Memory B cell (primary cell): ENCODE measurements at regions not wholly inside any gene's neighbourhood (a gene's known extent, or its start where the extent isn't known, plus 50 kb on each side); places are given as distances from the start of the nearest gene placed in this dataset.
"Not testable (repeated sequence)": the region's sequence is repeated elsewhere in the genome, so short reads cannot be mapped to it uniquely, and the experiment has no call there.

ENCODE experiments used
- ATAC-seq: fragments of 150-1000 bp; cut with Tn5 transposase; 2 replicates; pipeline ENCODE4 v1.10.0; 2021; ENCODE audit warnings: low read depth, mild to moderate bottlenecking, moderate library complexity
- DNase-seq, 2 donors: peaks; one replicate each; pipeline ENCODE4 v3.0.0; 2022; ENCODE audit warnings: low spot score in 2 of 2
- H3K27ac Mint-ChIP-seq: one replicate; pipeline ENCODE4 v1.8.0; 2022; ENCODE audit warnings: mild to moderate bottlenecking, moderate library complexity, mixed read lengths
- H3K27me3 Mint-ChIP-seq: one replicate; pipeline ENCODE4 v1.8.0; 2022; ENCODE audit warnings: mixed read lengths
- H3K36me3 Mint-ChIP-seq: one replicate; pipeline ENCODE4 v1.8.0; 2022; ENCODE audit warnings: mild to moderate bottlenecking, mixed read lengths
- H3K4me1 Mint-ChIP-seq: one replicate; pipeline ENCODE4 v1.8.0; 2022; ENCODE audit warnings: mixed read lengths
- H3K4me3 Mint-ChIP-seq: one replicate; pipeline ENCODE4 v1.8.0; 2022; ENCODE audit warnings: mild to moderate bottlenecking, moderate library complexity, mixed read lengths
- H3K9me3 Mint-ChIP-seq: one replicate; pipeline ENCODE4 v1.8.0; 2022; ENCODE audit warnings: mixed read lengths

- peaks cover 14% of the 10 kb centered on the region for H3K27me3 Mint-ChIP-seq
- no peak for DNase-seq
- no peak overlapping the region for H3K27ac Mint-ChIP-seq
- no peak for ATAC-seq
- no peaks in the 10 kb centered on the region for H3K9me3 Mint-ChIP-seq
- H3K4me3 Mint-ChIP-seq, result no peak overlapping the region
- H3K36me3 Mint-ChIP-seq, result no peaks in the 10 kb centered on the region
- H3K4me1 Mint-ChIP-seq, result no peaks in the 10 kb centered on the region
Measured at GRCh38 chr12:75854681-75855309, 176.8 kb downstream of the PHLDA1 start.

- not testable (repeated sequence) for H3K9me3 Mint-ChIP-seq, H3K4me3 Mint-ChIP-seq, H3K36me3 Mint-ChIP-seq, H3K27ac Mint-ChIP-seq, H3K4me1 Mint-ChIP-seq, DNase-seq, ATAC-seq
- peaks cover 14% of the 10 kb centered on the region for H3K27me3 Mint-ChIP-seq
Measured at GRCh38 chr12:75854137-75854536, 177.4 kb downstream of the PHLDA1 start.

- no peak for DNase-seq
- ATAC-seq, result no peak
- H3K4me3 Mint-ChIP-seq, result no peak overlapping the region
- no peak overlapping the region for H3K27ac Mint-ChIP-seq
- peaks cover 14% of the 10 kb centered on the region for H3K27me3 Mint-ChIP-seq
- no peaks in the 10 kb centered on the region for H3K4me1 Mint-ChIP-seq
- H3K36me3 Mint-ChIP-seq, result no peaks in the 10 kb centered on the region
- H3K9me3 Mint-ChIP-seq, result no peaks in the 10 kb centered on the region
Measured at GRCh38 chr12:75853626-75854025, 177.9 kb downstream of the PHLDA1 start.

GRCh38 chr12:75852956-75853355 lies 178.6 kb downstream of the PHLDA1 start:
- no peaks in the 10 kb centered on the region for H3K36me3 Mint-ChIP-seq
- H3K27ac Mint-ChIP-seq, result no peak overlapping the region
- DNase-seq (no peak), ATAC-seq (no peak)
- H3K4me1 Mint-ChIP-seq, result no peaks in the 10 kb centered on the region
- H3K4me3 Mint-ChIP-seq, result no peak overlapping the region
- H3K27me3 Mint-ChIP-seq, result peaks cover 14% of the 10 kb centered on the region
- H3K9me3 Mint-ChIP-seq, result no peaks in the 10 kb centered on the region

- Mint-ChIP-seq H3K9me3 (no peaks in the 10 kb centered on the region), H3K4me3 (no peak overlapping the region), H3K36me3 (no peaks in the 10 kb centered on the region), H3K27ac (no peak overlapping the region), H3K27me3 (peaks cover 13% of the 10 kb centered on the region), H3K4me1 (no peaks in the 10 kb centered on the region)
- DNase-seq (no peak), ATAC-seq (no peak)
Measured at GRCh38 chr12:75852143-75852542, 179.4 kb downstream of the PHLDA1 start.

GRCh38 chr12:75850721-75851462 lies 180.7 kb downstream of the PHLDA1 start:
- DNase-seq, result no peak
- no peak for ATAC-seq
- Mint-ChIP-seq H3K27me3 (peaks cover 13% of the 10 kb centered on the region), H3K4me1 (no peaks in the 10 kb centered on the region), H3K9me3 (peaks cover 3% of the 10 kb centered on the region), H3K27ac (no peak overlapping the region), H3K36me3 (no peaks in the 10 kb centered on the region), H3K4me3 (no peak overlapping the region)

- no peaks in the 10 kb centered on the region for H3K4me1 Mint-ChIP-seq
- H3K27ac Mint-ChIP-seq, result no peak overlapping the region
- peaks cover 11% of the 10 kb centered on the region for H3K27me3 Mint-ChIP-seq
- no peak overlapping the region for H3K4me3 Mint-ChIP-seq
- DNase-seq, result no peak
- ATAC-seq, result no peak
- no peaks in the 10 kb centered on the region for H3K36me3 Mint-ChIP-seq
- H3K9me3 Mint-ChIP-seq, result peaks cover 5% of the 10 kb centered on the region
Measured at GRCh38 chr12:75848961-75849360, 182.6 kb downstream of the PHLDA1 start.

- H3K27me3 Mint-ChIP-seq, result peaks cover 11% of the 10 kb centered on the region
Measured at GRCh38 chr12:75848431-75848925, 183.1 kb downstream of the PHLDA1 start.

GRCh38 chr12:75846102-75846501 lies 185.5 kb downstream of the PHLDA1 start:
- Mint-ChIP-seq H3K9me3 (peaks cover 5% of the 10 kb centered on the region), H3K27ac (no peak overlapping the region), H3K4me1 (no peaks in the 10 kb centered on the region), H3K27me3 (peaks cover 5% of the 10 kb centered on the region), H3K36me3 (no peaks in the 10 kb centered on the region), H3K4me3 (no peak overlapping the region)
- DNase-seq, result no peak
- no peak for ATAC-seq

More at GRCh38 chr12:75848431-75848925, 183.1 kb downstream of the PHLDA1 start:
- H3K4me1 Mint-ChIP-seq, result no peaks in the 10 kb centered on the region
- no peaks in the 10 kb centered on the region for H3K36me3 Mint-ChIP-seq
- peaks cover 5% of the 10 kb centered on the region for H3K9me3 Mint-ChIP-seq
- DNase-seq (no peak), ATAC-seq (no peak)
- no peak overlapping the region for H3K27ac Mint-ChIP-seq
- H3K4me3 Mint-ChIP-seq, result no peak overlapping the region

GRCh38 chr12:75844985-75845384 lies 186.6 kb downstream of the PHLDA1 start:
- Mint-ChIP-seq H3K36me3 (no peaks in the 10 kb centered on the region), H3K4me1 (no peaks in the 10 kb centered on the region), H3K4me3 (no peak overlapping the region), H3K27ac (no peak overlapping the region), H3K9me3 (peaks cover 5% of the 10 kb centered on the region), H3K27me3 (no peaks in the 10 kb centered on the region)
- DNase-seq (no peak), ATAC-seq (no peak)

- DNase-seq (no peak), ATAC-seq (no peak)
- H3K4me1 Mint-ChIP-seq, result no peaks in the 10 kb centered on the region
- H3K4me3 Mint-ChIP-seq, result no peak overlapping the region
- peaks cover 5% of the 10 kb centered on the region for H3K9me3 Mint-ChIP-seq
- H3K36me3 Mint-ChIP-seq, result no peaks in the 10 kb centered on the region
- H3K27ac Mint-ChIP-seq, result no peak overlapping the region
- no peaks in the 10 kb centered on the region for H3K27me3 Mint-ChIP-seq
Measured at GRCh38 chr12:75844049-75844770, 187.4 kb downstream of the PHLDA1 start.

- ATAC-seq (no peak), DNase-seq (no peak)
- Mint-ChIP-seq H3K4me1 (no peaks in the 10 kb centered on the region), H3K4me3 (no peak overlapping the region), H3K36me3 (no peaks in the 10 kb centered on the region), H3K9me3 (peaks cover 5% of the 10 kb centered on the region), H3K27me3 (no peaks in the 10 kb centered on the region), H3K27ac (no peak overlapping the region)
Measured at GRCh38 chr12:75842090-75842489, 189.5 kb downstream of the PHLDA1 start.

- H3K4me1 Mint-ChIP-seq, result no peaks in the 10 kb centered on the region
- peaks cover 2% of the 10 kb centered on the region for H3K9me3 Mint-ChIP-seq
- DNase-seq, result no peak
- ATAC-seq, result no peak
- no peak overlapping the region for H3K4me3 Mint-ChIP-seq
- H3K36me3 Mint-ChIP-seq, result no peaks in the 10 kb centered on the region
- H3K27ac Mint-ChIP-seq, result no peak overlapping the region
- H3K27me3 Mint-ChIP-seq, result no peaks in the 10 kb centered on the region
Measured at GRCh38 chr12:75840994-75841355, 190.6 kb downstream of the PHLDA1 start.

- Mint-ChIP-seq H3K4me1 (no peaks in the 10 kb centered on the region), H3K27ac (no peak overlapping the region), H3K27me3 (peaks cover 7% of the 10 kb centered on the region), H3K4me3 (no peak overlapping the region), H3K36me3 (no peaks in the 10 kb centered on the region), H3K9me3 (no peaks in the 10 kb centered on the region)
- ATAC-seq (no peak), DNase-seq (no peak)
Measured at GRCh38 chr12:75838309-75838708, 193.3 kb downstream of the PHLDA1 start.
